ENCODE measurements at regions not wholly inside any gene's neighbourhood (a gene's known extent, or its start where the extent isn't known, plus 50 kb on each side); places are given as distances from the start of the nearest gene placed in this dataset.

GRCh38 chr3:17941766-17942165 lies 199.3 kb upstream of the TBC1D5 start:
- Mint-ChIP-seq H3K4me3 (no peak overlapping the region), H3K9me3 (no peaks in the 10 kb centered on the region), H3K36me3 (ENCODE audit: insufficient read depth in 2 of 2) (no peaks in the 10 kb centered on the region), H3K27me3 (ENCODE audit: low read depth) (peaks cover 38% of the 10 kb centered on the region), H3K27ac (no peak overlapping the region), H3K4me1 (ENCODE audit: low read depth) (no peaks in the 10 kb centered on the region)
- ATAC-seq (replicated peaks in 1 of 2) (no peak), DNase-seq (no peak)

- no peaks in the 10 kb centered on the region for H3K4me1 Mint-ChIP-seq (ENCODE audit: low read depth)
- H3K27me3 Mint-ChIP-seq (ENCODE audit: low read depth), result peaks cover 38% of the 10 kb centered on the region
- H3K36me3 Mint-ChIP-seq (ENCODE audit: insufficient read depth in 2 of 2), result no peaks in the 10 kb centered on the region
- no peak overlapping the region for H3K4me3 Mint-ChIP-seq
- DNase-seq (no peak), ATAC-seq (replicated peaks in 1 of 2) (no peak)
- H3K27ac Mint-ChIP-seq, result no peak overlapping the region
- no peaks in the 10 kb centered on the region for H3K9me3 Mint-ChIP-seq
Observed at GRCh38 chr3:17941152-17941551, 198.7 kb upstream of the TBC1D5 start.

- Mint-ChIP-seq H3K9me3 (no peaks in the 10 kb centered on the region), H3K27ac (no peak overlapping the region), H3K4me1 (ENCODE audit: low read depth) (no peaks in the 10 kb centered on the region), H3K4me3 (no peak overlapping the region), H3K36me3 (ENCODE audit: insufficient read depth in 2 of 2) (no peaks in the 10 kb centered on the region), H3K27me3 (ENCODE audit: low read depth) (peaks cover 22% of the 10 kb centered on the region)
- DNase-seq (no peak), ATAC-seq (replicated peaks in 1 of 2) (no peak)
Observed at GRCh38 chr3:17939157-17939556, 196.7 kb upstream of the TBC1D5 start.

GRCh38 chr3:17938313-17938712 lies 195.9 kb upstream of the TBC1D5 start:
- DNase-seq, result no peak
- H3K4me1 Mint-ChIP-seq (ENCODE audit: low read depth), result no peaks in the 10 kb centered on the region
- no peak overlapping the region for H3K27ac Mint-ChIP-seq
- H3K4me3 Mint-ChIP-seq, result no peak overlapping the region
- peaks cover 25% of the 10 kb centered on the region for H3K27me3 Mint-ChIP-seq (ENCODE audit: low read depth)
- H3K36me3 Mint-ChIP-seq (ENCODE audit: insufficient read depth in 2 of 2), result no peaks in the 10 kb centered on the region
- no peak for ATAC-seq (replicated peaks in 1 of 2)
- no peaks in the 10 kb centered on the region for H3K9me3 Mint-ChIP-seq

GRCh38 chr3:17936736-17937480 lies 194.5 kb upstream of the TBC1D5 start:
- no peak overlapping the region for H3K27ac Mint-ChIP-seq
- H3K9me3 Mint-ChIP-seq, result no peaks in the 10 kb centered on the region
- H3K4me3 Mint-ChIP-seq, result no peak overlapping the region
- peaks cover 11% of the 10 kb centered on the region for H3K27me3 Mint-ChIP-seq (ENCODE audit: low read depth)
- DNase-seq (no peak), ATAC-seq (replicated peaks in 1 of 2) (no peak)
- no peaks in the 10 kb centered on the region for H3K36me3 Mint-ChIP-seq (ENCODE audit: insufficient read depth in 2 of 2)
- H3K4me1 Mint-ChIP-seq (ENCODE audit: low read depth), result no peaks in the 10 kb centered on the region

GRCh38 chr3:17935222-17935621 lies 192.8 kb upstream of the TBC1D5 start:
- H3K4me1 Mint-ChIP-seq (ENCODE audit: low read depth), result no peaks in the 10 kb centered on the region
- H3K9me3 Mint-ChIP-seq, result no peaks in the 10 kb centered on the region
- ATAC-seq (replicated peaks in 1 of 2) (no peak), DNase-seq (no peak)
- no peak overlapping the region for H3K27ac Mint-ChIP-seq
- H3K36me3 Mint-ChIP-seq (ENCODE audit: insufficient read depth in 2 of 2), result no peaks in the 10 kb centered on the region
- H3K4me3 Mint-ChIP-seq, result no peak overlapping the region
- H3K27me3 Mint-ChIP-seq (ENCODE audit: low read depth), result peaks cover 6% of the 10 kb centered on the region

GRCh38 chr3:17932136-17932771 lies 189.8 kb upstream of the TBC1D5 start:
- peaks cover 14% of the 10 kb centered on the region for H3K27me3 Mint-ChIP-seq (ENCODE audit: low read depth)
- no peaks in the 10 kb centered on the region for H3K4me1 Mint-ChIP-seq (ENCODE audit: low read depth)
- no peak for DNase-seq
- no peaks in the 10 kb centered on the region for H3K9me3 Mint-ChIP-seq
- no peak overlapping the region for H3K4me3 Mint-ChIP-seq
- no peak overlapping the region for H3K27ac Mint-ChIP-seq
- no peaks in the 10 kb centered on the region for H3K36me3 Mint-ChIP-seq (ENCODE audit: insufficient read depth in 2 of 2)
- no peak for ATAC-seq (replicated peaks in 1 of 2)

GRCh38 chr3:17931131-17931530 lies 188.7 kb upstream of the TBC1D5 start:
- DNase-seq (no peak), ATAC-seq (replicated peaks in 1 of 2) (no peak)
- no peak overlapping the region for H3K27ac Mint-ChIP-seq
- peaks cover 14% of the 10 kb centered on the region for H3K27me3 Mint-ChIP-seq (ENCODE audit: low read depth)
- H3K9me3 Mint-ChIP-seq, result no peaks in the 10 kb centered on the region
- no peak overlapping the region for H3K4me3 Mint-ChIP-seq
- H3K36me3 Mint-ChIP-seq (ENCODE audit: insufficient read depth in 2 of 2), result no peaks in the 10 kb centered on the region
- no peaks in the 10 kb centered on the region for H3K4me1 Mint-ChIP-seq (ENCODE audit: low read depth)

GRCh38 chr3:17928502-17929145 lies 186.2 kb upstream of the TBC1D5 start:
- peaks cover 0 to 1% of the 10 kb centered on the region in 2 donors for H3K9me3 Mint-ChIP-seq
- H3K36me3 Mint-ChIP-seq (ENCODE audit: insufficient read depth in 2 of 2), result no peaks in the 10 kb centered on the region
- H3K4me1 Mint-ChIP-seq (ENCODE audit: low read depth), result no peaks in the 10 kb centered on the region
- H3K27ac Mint-ChIP-seq, result no peak overlapping the region
- ATAC-seq (replicated peaks in 1 of 2) (no peak), DNase-seq (no peak)
- peaks cover 10% of the 10 kb centered on the region for H3K27me3 Mint-ChIP-seq (ENCODE audit: low read depth)
- H3K4me3 Mint-ChIP-seq, result no peak overlapping the region

GRCh38 chr3:17927036-17927435 lies 184.6 kb upstream of the TBC1D5 start:
- Mint-ChIP-seq H3K4me1 (ENCODE audit: low read depth) (no peaks in the 10 kb centered on the region), H3K36me3 (ENCODE audit: insufficient read depth in 2 of 2) (no peaks in the 10 kb centered on the region), H3K27me3 (ENCODE audit: low read depth) (peaks cover 7% of the 10 kb centered on the region), H3K4me3 (no peak overlapping the region), H3K9me3 (peaks cover 0 to 1% of the 10 kb centered on the region in 2 donors), H3K27ac (no peak overlapping the region)
- no peak for DNase-seq
- no peak for ATAC-seq (replicated peaks in 1 of 2)

GRCh38 chr3:17915341-17915740 lies 172.9 kb upstream of the TBC1D5 start:
- H3K36me3 Mint-ChIP-seq (ENCODE audit: insufficient read depth in 2 of 2), result no peaks in the 10 kb centered on the region
- H3K4me3 Mint-ChIP-seq, result no peak overlapping the region
- H3K27ac Mint-ChIP-seq, result no peak overlapping the region
- DNase-seq, result no peak
- H3K4me1 Mint-ChIP-seq (ENCODE audit: low read depth), result no peaks in the 10 kb centered on the region
- no peak for ATAC-seq (replicated peaks in 1 of 2)
- H3K9me3 Mint-ChIP-seq, result no peaks in the 10 kb centered on the region
- H3K27me3 Mint-ChIP-seq (ENCODE audit: low read depth), result peaks cover 20% of the 10 kb centered on the region

- no peaks in the 10 kb centered on the region for H3K4me1 Mint-ChIP-seq (ENCODE audit: low read depth)
- ATAC-seq (replicated peaks in 1 of 2) (no peak), DNase-seq (no peak)
- H3K27ac Mint-ChIP-seq, result no peak overlapping the region
- H3K4me3 Mint-ChIP-seq, result no peak overlapping the region
- peaks cover 20% of the 10 kb centered on the region for H3K27me3 Mint-ChIP-seq (ENCODE audit: low read depth)
- no peaks in the 10 kb centered on the region for H3K9me3 Mint-ChIP-seq
- H3K36me3 Mint-ChIP-seq (ENCODE audit: insufficient read depth in 2 of 2), result no peaks in the 10 kb centered on the region
Observed at GRCh38 chr3:17913359-17913758, 170.9 kb upstream of the TBC1D5 start.

GRCh38 chr3:17911986-17912760 lies 169.7 kb upstream of the TBC1D5 start:
- DNase-seq, result no peak

More at GRCh38 chr3:17911986-17912760, 169.7 kb upstream of the TBC1D5 start:
- Mint-ChIP-seq H3K27me3 (ENCODE audit: low read depth) (peaks cover 20% of the 10 kb centered on the region), H3K36me3 (ENCODE audit: insufficient read depth in 2 of 2) (no peaks in the 10 kb centered on the region), H3K4me1 (ENCODE audit: low read depth) (no peaks in the 10 kb centered on the region), H3K9me3 (no peaks in the 10 kb centered on the region), H3K4me3 (no peak overlapping the region), H3K27ac (no peak overlapping the region)
- ATAC-seq (replicated peaks in 1 of 2), result no peak

All from activated T-cell treated with anti-CD3 and anti-CD28 coated beads, Interleukin-2, amount 50 U/mL, for 72 hours (primary cell).